K562 (cell line): ENCODE measurements at regions not wholly inside any gene's neighbourhood (a gene's known extent, or its start where the extent isn't known, plus 50 kb on each side); places are given as distances from the start of the nearest gene placed in this dataset.

Experiments
- ATAC-seq: fragments of 200-7000 bp; cut with Tn5 transposase; 3 replicates; pipeline ENCODE4 v1.9.1; 2020; ENCODE audit warnings: moderate library complexity
- BruUV-seq: library from RNA; stranded (reverse); fragments of 400-500 nt; replicated peaks from 2 replicates; lab custom pipeline; 2021; lab: Mats Ljungman, UMichigan
- CTCF ChIA-PET: fragments of 300-600 bp; formaldehyde crosslinking; extraction: SDS; loops from one replicate; lab custom pipeline; 2021; ENCODE audit warnings: low intra/inter-chr PET ratio; lab: Yijun Ruan, JAX
- POLR2A ChIA-PET: fragments of 300-600, 350-650 bp; sonication (Branson Sonifier 250); formaldehyde crosslinking; extraction: SDS; loops from one replicate; lab custom pipeline; 2021; ENCODE audit warnings: antibody characterized with exemption, inconsistent platforms; lab: Yijun Ruan, JAX
- DNase-seq, 4 experiments: peaks; one replicate each; pipeline versions ENCODE4 v3.0.0 to v3.0.0-alpha.2; 2011 to 2018; ENCODE audit warnings: low spot score in 3 of 4, mixed read lengths in 3 of 4; ENCODE audit errors: extremely low read depth in 1 of 4
- FAIRE-seq: peaks from 2 replicates; lab custom pipeline; 2011; peaks lifted over from hg19 to GRCh38; lab: Jason Lieb, UNC
- H2AFZ ChIP-seq: 2 replicates; pipeline ENCODE4 v1.6.0; 2011; ENCODE audit warnings: low read depth, low read length, control low read depth, inconsistent platforms
- H3K27ac ChIP-seq: fragments of 200-600 bp; 3 replicates; pipeline ENCODE4 v1.8.0; 2011; ENCODE audit warnings: low read depth, mild to moderate bottlenecking, control low read depth, inconsistent platforms, low read length, moderate library complexity, mixed read lengths; ENCODE audit errors: extremely low read depth
- H3K27me3 ChIP-seq, 2 experiments: fragments of 300-600 bp in 1 of 2; 2 replicates in 1 of 2; 3 replicates in 1 of 2; pipeline versions ENCODE4 v1.6.0 to v1.8.0; 2011; ENCODE audit warnings: inconsistent platforms in 2 of 2, low read length in 2 of 2, mild to moderate bottlenecking in 1 of 2, mixed read lengths in 1 of 2, moderate library complexity in 1 of 2; ENCODE audit not compliant: control insufficient read depth in 2 of 2, insufficient read depth in 2 of 2
- H3K36me3 ChIP-seq: fragments of 300-600 bp; 3 replicates; pipeline ENCODE4 v1.8.0; 2011; ENCODE audit warnings: mild to moderate bottlenecking, low read length, inconsistent platforms; ENCODE audit not compliant: control insufficient read depth, insufficient read depth
- H3K4me1 ChIP-seq, 2 experiments: fragments of 200-600 bp in 1 of 2; replicated peaks in 1 of 2; 2 replicates in 1 of 2; 3 replicates in 1 of 2; pipeline versions ENCODE4 v1.5.1 to v1.8.0; 2011; ENCODE audit warnings: inconsistent platforms in 2 of 2, low read length in 2 of 2, mild to moderate bottlenecking in 1 of 2, mixed read lengths in 1 of 2, moderate library complexity in 1 of 2; ENCODE audit not compliant: control insufficient read depth in 2 of 2, insufficient read depth in 2 of 2
- H3K4me2 ChIP-seq: 2 replicates; pipeline ENCODE4 v1.6.1; 2011; ENCODE audit warnings: low read length, control low read depth, inconsistent platforms, mixed read lengths; ENCODE audit not compliant: insufficient read depth
- H3K4me3 ChIP-seq: fragments of 200-600 bp; sonication (generic), shearing (Covaris generic); 2 replicates; pipeline ENCODE4 v1.5.1; 2016; ENCODE audit warnings: control low read depth, inconsistent platforms
- H3K79me2 ChIP-seq: fragments of 200-600 bp; 3 replicates; pipeline ENCODE4 v1.8.0; 2011; ENCODE audit warnings: low read length, inconsistent platforms; ENCODE audit not compliant: control insufficient read depth, insufficient read depth
- H3K9ac ChIP-seq, 2 experiments: 2 replicates each; pipeline versions ENCODE4 v1.6.0 to v1.6.1; 2011; ENCODE audit warnings: low read depth in 2 of 2, low read length in 2 of 2, control low read depth in 1 of 2, inconsistent platforms in 1 of 2, mild to moderate bottlenecking in 1 of 2, mixed read lengths in 1 of 2; ENCODE audit not compliant: insufficient read depth in 1 of 2
- H3K9me1 ChIP-seq: one replicate; pipeline ENCODE4 v1.6.0; 2011; ENCODE audit warnings: inconsistent platforms, mild to moderate bottlenecking, low read length, moderate library complexity; ENCODE audit not compliant: control insufficient read depth, insufficient read depth
- H3K9me3 ChIP-seq: replicated peaks from 2 replicates; pipeline ENCODE4 v1.5.1; 2011; ENCODE audit warnings: low read depth, low read length, inconsistent platforms; ENCODE audit not compliant: control insufficient read depth, insufficient read depth
- H4K20me1 ChIP-seq: replicated peaks from 2 replicates; pipeline ENCODE4 v1.6.1; 2011; ENCODE audit warnings: low read length, inconsistent platforms, mixed read lengths; ENCODE audit not compliant: control insufficient read depth, insufficient read depth
- DACH1 ChIP-seq: fragments of 450-650 bp; IDR thresholded peaks from 2 replicates; pipeline ENCODE4 v1.6.1; 2018; ENCODE audit not compliant: partially characterized antibody
- KHSRP ChIP-seq: fragments of 450-650 bp; IDR thresholded peaks from 2 replicates; pipeline ENCODE4 v1.6.1; 2017
- MEF2D ChIP-seq: conservative IDR thresholded peaks from 2 replicates; pipeline ENCODE4 v1.6.1; 2016; ENCODE audit warnings: low read depth, missing genetic modification characterization, missing compliant biosample characterization
- NFE2 ChIP-seq: IDR thresholded peaks from 2 replicates; pipeline ENCODE4 v1.6.1; 2014; ENCODE audit warnings: antibody characterized with exemption, low read depth
- RFX7 ChIP-seq: fragments of 250-450 bp; sonication (Bioruptor Pico); IDR thresholded peaks from 2 replicates; pipeline ENCODE4 v1.5.1; 2021; ENCODE audit warnings: mild to moderate bottlenecking
- ZKSCAN1 ChIP-seq: fragments of 150-350 bp; IDR thresholded peaks from 2 replicates; pipeline ENCODE4 v1.6.1; 2016; ENCODE audit warnings: low read depth, low read length
- WGBS: fragments of 100-300 bp; shearing (Covaris generic); methylation state at CpG from one replicate; pipeline ENCODE4 v1.1.6; 2016; ENCODE audit warnings: low coverage, mixed read lengths; ENCODE audit not compliant: insufficient coverage; ENCODE audit errors: missing lambda C conversion rate; 5-methylcytosine and 5-hydroxymethylcytosine counted together
- in situ Hi-C: fragments of 300-500 bp; cut with MboI; formaldehyde crosslinking; loops from 4 replicates; pipeline ENCODE4 v1.15.0; 2018; ENCODE audit warnings: inconsistent platforms, mixed read lengths
- intact Hi-C: fragments of 100-400 bp; cut with micrococcal nuclease; formaldehyde crosslinking; loops from 2 replicates; pipeline ENCODE4 v1.14.2; 2022
- TF ChIP-seq, protein P1 (sequence below), 2 experiments: fragments of 450-650 bp; conservative IDR thresholded peaks; 2 replicates each; pipeline ENCODE4 v1.6.1; 2017; ENCODE audit warnings: mild to moderate bottlenecking in 2 of 2, moderate library complexity in 2 of 2
- TF ChIP-seq, protein P2 (sequence below): fragments of 250-450 bp; sonication (Bioruptor Pico); IDR thresholded peaks from 2 replicates; pipeline ENCODE4 v1.5.0; 2021
- TF ChIP-seq, protein P3 (sequence below): fragments of 200-600 bp; sonication (generic); IDR thresholded peaks from one replicate; pipeline ENCODE4 v1.6.1; 2012; ENCODE audit warnings: mild to moderate bottlenecking, low read depth, low read length, inconsistent platforms

DNA sequence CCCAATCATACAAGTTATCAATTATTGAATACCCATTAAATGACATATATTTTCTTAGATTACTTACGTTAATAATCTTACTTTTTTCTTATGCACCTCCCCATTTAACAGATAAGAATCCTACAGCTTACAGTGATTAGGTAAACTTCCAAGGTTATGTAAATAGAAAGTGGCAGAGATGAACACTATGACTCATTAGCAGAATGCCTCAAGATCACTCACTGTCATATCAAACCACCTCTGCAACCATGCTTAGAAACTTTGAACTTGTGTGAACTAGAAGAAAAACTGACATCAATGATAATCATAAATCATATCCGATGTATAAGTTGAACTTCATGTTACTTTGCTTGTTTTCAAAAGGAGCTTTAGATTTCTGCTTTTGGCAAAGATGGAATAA is 911.6 kb upstream of the ARPP21 start:
- no peak for DNase-seq
- no peak for FAIRE-seq
- Histone ChIP-seq H3K79me2 (no peaks in the 10 kb centered on the region), H4K20me1 (no peaks in the 10 kb centered on the region), H3K4me3 (no peak overlapping the region), H3K36me3 (no peaks in the 10 kb centered on the region), H3K9ac (no peak overlapping the region), H3K4me1 (no peaks in the 10 kb centered on the region)
- in situ Hi-C loops, result no loop called here
- POLR2A ChIA-PET, result no interaction called here
- BruUV-seq, result no TSS peak
- TF ChIP-seq, protein P1, sequence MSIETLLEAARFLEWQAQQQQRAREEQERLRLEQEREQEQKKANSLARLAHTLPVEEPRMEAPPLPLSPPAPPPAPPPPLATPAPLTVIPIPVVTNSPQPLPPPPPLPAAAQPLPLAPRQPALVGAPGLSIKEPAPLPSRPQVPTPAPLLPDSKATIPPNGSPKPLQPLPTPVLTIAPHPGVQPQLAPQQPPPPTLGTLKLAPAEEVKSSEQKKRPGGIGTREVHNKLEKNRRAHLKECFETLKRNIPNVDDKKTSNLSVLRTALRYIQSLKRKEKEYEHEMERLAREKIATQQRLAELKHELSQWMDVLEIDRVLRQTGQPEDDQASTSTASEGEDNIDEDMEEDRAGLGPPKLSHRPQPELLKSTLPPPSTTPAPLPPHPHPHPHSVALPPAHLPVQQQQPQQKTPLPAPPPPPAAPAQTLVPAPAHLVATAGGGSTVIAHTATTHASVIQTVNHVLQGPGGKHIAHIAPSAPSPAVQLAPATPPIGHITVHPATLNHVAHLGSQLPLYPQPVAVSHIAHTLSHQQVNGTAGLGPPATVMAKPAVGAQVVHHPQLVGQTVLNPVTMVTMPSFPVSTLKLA (conservative IDR thresholded peaks at IDR 0.05), result no peak
- TF ChIP-seq RFX7 (CRISPR knock-in tag) (no peak), ZKSCAN1 (no peak), KHSRP (no peak), NFE2 (no peak), MEF2D (tag) (no peak), DACH1 (no peak)
- TF ChIP-seq, protein P2, sequence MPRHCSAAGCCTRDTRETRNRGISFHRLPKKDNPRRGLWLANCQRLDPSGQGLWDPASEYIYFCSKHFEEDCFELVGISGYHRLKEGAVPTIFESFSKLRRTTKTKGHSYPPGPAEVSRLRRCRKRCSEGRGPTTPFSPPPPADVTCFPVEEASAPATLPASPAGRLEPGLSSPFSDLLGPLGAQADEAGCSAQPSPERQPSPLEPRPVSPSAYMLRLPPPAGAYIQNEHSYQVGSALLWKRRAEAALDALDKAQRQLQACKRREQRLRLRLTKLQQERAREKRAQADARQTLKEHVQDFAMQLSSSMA (CRISPR knock-in tag), result no peak
- TF ChIP-seq, protein P3, sequence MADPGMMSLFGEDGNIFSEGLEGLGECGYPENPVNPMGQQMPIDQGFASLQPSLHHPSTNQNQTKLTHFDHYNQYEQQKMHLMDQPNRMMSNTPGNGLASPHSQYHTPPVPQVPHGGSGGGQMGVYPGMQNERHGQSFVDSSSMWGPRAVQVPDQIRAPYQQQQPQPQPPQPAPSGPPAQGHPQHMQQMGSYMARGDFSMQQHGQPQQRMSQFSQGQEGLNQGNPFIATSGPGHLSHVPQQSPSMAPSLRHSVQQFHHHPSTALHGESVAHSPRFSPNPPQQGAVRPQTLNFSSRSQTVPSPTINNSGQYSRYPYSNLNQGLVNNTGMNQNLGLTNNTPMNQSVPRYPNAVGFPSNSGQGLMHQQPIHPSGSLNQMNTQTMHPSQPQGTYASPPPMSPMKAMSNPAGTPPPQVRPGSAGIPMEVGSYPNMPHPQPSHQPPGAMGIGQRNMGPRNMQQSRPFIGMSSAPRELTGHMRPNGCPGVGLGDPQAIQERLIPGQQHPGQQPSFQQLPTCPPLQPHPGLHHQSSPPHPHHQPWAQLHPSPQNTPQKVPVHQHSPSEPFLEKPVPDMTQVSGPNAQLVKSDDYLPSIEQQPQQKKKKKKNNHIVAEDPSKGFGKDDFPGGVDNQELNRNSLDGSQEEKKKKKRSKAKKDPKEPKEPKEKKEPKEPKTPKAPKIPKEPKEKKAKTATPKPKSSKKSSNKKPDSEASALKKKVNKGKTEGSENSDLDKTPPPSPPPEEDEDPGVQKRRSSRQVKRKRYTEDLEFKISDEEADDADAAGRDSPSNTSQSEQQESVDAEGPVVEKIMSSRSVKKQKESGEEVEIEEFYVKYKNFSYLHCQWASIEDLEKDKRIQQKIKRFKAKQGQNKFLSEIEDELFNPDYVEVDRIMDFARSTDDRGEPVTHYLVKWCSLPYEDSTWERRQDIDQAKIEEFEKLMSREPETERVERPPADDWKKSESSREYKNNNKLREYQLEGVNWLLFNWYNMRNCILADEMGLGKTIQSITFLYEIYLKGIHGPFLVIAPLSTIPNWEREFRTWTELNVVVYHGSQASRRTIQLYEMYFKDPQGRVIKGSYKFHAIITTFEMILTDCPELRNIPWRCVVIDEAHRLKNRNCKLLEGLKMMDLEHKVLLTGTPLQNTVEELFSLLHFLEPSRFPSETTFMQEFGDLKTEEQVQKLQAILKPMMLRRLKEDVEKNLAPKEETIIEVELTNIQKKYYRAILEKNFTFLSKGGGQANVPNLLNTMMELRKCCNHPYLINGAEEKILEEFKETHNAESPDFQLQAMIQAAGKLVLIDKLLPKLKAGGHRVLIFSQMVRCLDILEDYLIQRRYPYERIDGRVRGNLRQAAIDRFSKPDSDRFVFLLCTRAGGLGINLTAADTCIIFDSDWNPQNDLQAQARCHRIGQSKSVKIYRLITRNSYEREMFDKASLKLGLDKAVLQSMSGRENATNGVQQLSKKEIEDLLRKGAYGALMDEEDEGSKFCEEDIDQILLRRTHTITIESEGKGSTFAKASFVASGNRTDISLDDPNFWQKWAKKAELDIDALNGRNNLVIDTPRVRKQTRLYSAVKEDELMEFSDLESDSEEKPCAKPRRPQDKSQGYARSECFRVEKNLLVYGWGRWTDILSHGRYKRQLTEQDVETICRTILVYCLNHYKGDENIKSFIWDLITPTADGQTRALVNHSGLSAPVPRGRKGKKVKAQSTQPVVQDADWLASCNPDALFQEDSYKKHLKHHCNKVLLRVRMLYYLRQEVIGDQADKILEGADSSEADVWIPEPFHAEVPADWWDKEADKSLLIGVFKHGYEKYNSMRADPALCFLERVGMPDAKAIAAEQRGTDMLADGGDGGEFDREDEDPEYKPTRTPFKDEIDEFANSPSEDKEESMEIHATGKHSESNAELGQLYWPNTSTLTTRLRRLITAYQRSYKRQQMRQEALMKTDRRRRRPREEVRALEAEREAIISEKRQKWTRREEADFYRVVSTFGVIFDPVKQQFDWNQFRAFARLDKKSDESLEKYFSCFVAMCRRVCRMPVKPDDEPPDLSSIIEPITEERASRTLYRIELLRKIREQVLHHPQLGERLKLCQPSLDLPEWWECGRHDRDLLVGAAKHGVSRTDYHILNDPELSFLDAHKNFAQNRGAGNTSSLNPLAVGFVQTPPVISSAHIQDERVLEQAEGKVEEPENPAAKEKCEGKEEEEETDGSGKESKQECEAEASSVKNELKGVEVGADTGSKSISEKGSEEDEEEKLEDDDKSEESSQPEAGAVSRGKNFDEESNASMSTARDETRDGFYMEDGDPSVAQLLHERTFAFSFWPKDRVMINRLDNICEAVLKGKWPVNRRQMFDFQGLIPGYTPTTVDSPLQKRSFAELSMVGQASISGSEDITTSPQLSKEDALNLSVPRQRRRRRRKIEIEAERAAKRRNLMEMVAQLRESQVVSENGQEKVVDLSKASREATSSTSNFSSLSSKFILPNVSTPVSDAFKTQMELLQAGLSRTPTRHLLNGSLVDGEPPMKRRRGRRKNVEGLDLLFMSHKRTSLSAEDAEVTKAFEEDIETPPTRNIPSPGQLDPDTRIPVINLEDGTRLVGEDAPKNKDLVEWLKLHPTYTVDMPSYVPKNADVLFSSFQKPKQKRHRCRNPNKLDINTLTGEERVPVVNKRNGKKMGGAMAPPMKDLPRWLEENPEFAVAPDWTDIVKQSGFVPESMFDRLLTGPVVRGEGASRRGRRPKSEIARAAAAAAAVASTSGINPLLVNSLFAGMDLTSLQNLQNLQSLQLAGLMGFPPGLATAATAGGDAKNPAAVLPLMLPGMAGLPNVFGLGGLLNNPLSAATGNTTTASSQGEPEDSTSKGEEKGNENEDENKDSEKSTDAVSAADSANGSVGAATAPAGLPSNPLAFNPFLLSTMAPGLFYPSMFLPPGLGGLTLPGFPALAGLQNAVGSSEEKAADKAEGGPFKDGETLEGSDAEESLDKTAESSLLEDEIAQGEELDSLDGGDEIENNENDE, result no peak
- TF ChIP-seq, all 486 proteins: peak for 0
- 4% methylated on average over 2 of the region's 2 CpGs for WGBS
- intact Hi-C loops, result no loop called here
- Histone ChIP-seq H3K9me3 (no peaks in the 10 kb centered on the region; the same call in 1 of the 2 replicates), H3K9me1 (no peaks in the 10 kb centered on the region), H3K4me2 (no peak overlapping the region), H3K27ac (no peak overlapping the region), H2AFZ (no peak overlapping the region), H3K27me3 (no peaks in the 10 kb centered on the region)
- CTCF ChIA-PET, result no interaction called here
- ATAC-seq, result no peak
